Testis (tissue), 2 donors: ENCODE measurements at regions not wholly inside any gene's neighbourhood (a gene's known extent, or its start where the extent isn't known, plus 50 kb on each side); places are given as distances from the start of the nearest gene placed in this dataset.
A peak's percentile ranks its signal among the peaks of the same experiment; 100 is the strongest.

Source experiments
- DNase-seq: peaks from one replicate; pipeline ENCODE4 v3.0.0-alpha.2; 2019
- H3K27ac ChIP-seq, 2 donors: fragments of 200-600 bp; sonication (generic); one replicate each; pipeline ENCODE4 v1.5.1; 2019
- H3K27me3 ChIP-seq: fragments of 200-600 bp; sonication (generic); one replicate; pipeline ENCODE4 v1.5.1; 2019
- H3K36me3 ChIP-seq: fragments of 200-600 bp; sonication (generic); one replicate; pipeline ENCODE4 v1.5.1; 2017; ENCODE audit warnings: low read depth; ENCODE audit errors: missing control alignments
- H3K4me1 ChIP-seq: fragments of 200-600 bp; sonication (generic); one replicate; pipeline ENCODE4 v1.5.1; 2019
- H3K4me3 ChIP-seq, 2 donors: fragments of 200-600 bp; sonication (generic); one replicate each; pipeline ENCODE4 v1.5.1; 2017 to 2019
- H3K9me3 ChIP-seq: fragments of 200-600 bp; sonication (generic); one replicate; pipeline ENCODE4 v1.5.1; 2017
- CTCF ChIP-seq, 3 experiments: fragments of 450-650 bp in 2 of 3; fragments of 200-600 bp in 1 of 3; sonication (generic) in 1 of 3; IDR thresholded peaks; one replicate each; pipeline ENCODE4 v1.5.1; 2016 to 2019; ENCODE audit warnings: antibody characterized with exemption in 3 of 3, mild to moderate bottlenecking in 2 of 3, moderate library complexity in 1 of 3
- POLR2A ChIP-seq: fragments of 450-650 bp; IDR thresholded peaks from one replicate; pipeline ENCODE4 v1.6.1; 2017; ENCODE audit warnings: antibody characterized with exemption, mild to moderate bottlenecking, moderate library complexity
- WGBS, 2 donors: methylation state at CpG; one replicate each; pipeline ENCODE4 v1.1.5; 2018; 5-methylcytosine and 5-hydroxymethylcytosine counted together
- intact Hi-C: fragments of 100-400 bp; cut with DNase I; formaldehyde crosslinking; loops from one replicate; pipeline ENCODE4 v1.15.1; 2023; ENCODE audit warnings: low total_unique reads

GRCh38 chrX:10078266-10078665 is 78.5 kb upstream of the CLCN4 start:
- Histone ChIP-seq H3K27ac (no peak overlapping the region), H3K9me3 (no peaks in the 10 kb centered on the region), H3K36me3 (no peaks in the 10 kb centered on the region), H3K4me1 (no peaks in the 10 kb centered on the region), H3K4me3 (no peak overlapping the region), H3K27me3 (no peaks in the 10 kb centered on the region)
- TF ChIP-seq POLR2A (no peak), CTCF (IDR thresholded peaks at IDR 0.05) (no peak)
- intact Hi-C loops, result no loop called here
- WGBS, 2 donors, result 84 to 94% methylated on average over 5 of the region's 5 CpGs
- no peak for DNase-seq

GRCh38 chrX:10079231-10079630 is 77.5 kb upstream of the CLCN4 start:
- no peaks in the 10 kb centered on the region for H3K36me3 ChIP-seq
- peaks cover 2% of the 10 kb centered on the region for H3K4me1 ChIP-seq
- TF ChIP-seq CTCF (IDR thresholded peaks at IDR 0.05) (no peak), POLR2A (no peak)
- no peak overlapping the region for H3K27ac ChIP-seq
- intact Hi-C loops, result no loop called here
- WGBS, 2 donors, result 69 to 83% methylated on average over 7 of the region's 7 CpGs
- no peaks in the 10 kb centered on the region for H3K27me3 ChIP-seq
- no peak overlapping the region for H3K4me3 ChIP-seq
- DNase-seq, result no peak
- H3K9me3 ChIP-seq, result no peaks in the 10 kb centered on the region

GRCh38 chrX:10083809-10084208 is 73.0 kb upstream of the CLCN4 start:
- no peaks in the 10 kb centered on the region for H3K27me3 ChIP-seq
- H3K27ac ChIP-seq, result peak overlapping the region in 1 of 2 donors; percentile 72
- no peak for DNase-seq
- no peaks in the 10 kb centered on the region for H3K9me3 ChIP-seq
- H3K36me3 ChIP-seq, result no peaks in the 10 kb centered on the region
- TF ChIP-seq CTCF (IDR thresholded peaks at IDR 0.05) (no peak), POLR2A (no peak)
- WGBS, 2 donors, result 49 to 60% methylated on average over 2 of the region's 2 CpGs
- intact Hi-C loops, result no loop called here
- peaks cover 8% of the 10 kb centered on the region for H3K4me1 ChIP-seq
- H3K4me3 ChIP-seq, result no peak overlapping the region

GRCh38 chrX:10085223-10085622 is 71.6 kb upstream of the CLCN4 start:
- no peak for TF ChIP-seq CTCF (IDR thresholded peaks at IDR 0.05)
- TF ChIP-seq POLR2A, result no peak
- no peaks in the 10 kb centered on the region for H3K9me3 ChIP-seq
- intact Hi-C loops, result no loop called here
- H3K27me3 ChIP-seq, result no peaks in the 10 kb centered on the region
- peaks cover 8% of the 10 kb centered on the region for H3K4me1 ChIP-seq
- DNase-seq, result no peak
- no peaks in the 10 kb centered on the region for H3K36me3 ChIP-seq
- no peak overlapping the region for H3K4me3 ChIP-seq
- H3K27ac ChIP-seq, result no peak overlapping the region
- WGBS, 2 donors, result 60 to 67% methylated on average over 1 of the region's 1 CpG

GRCh38 chrX:10086676-10087075 is 70.1 kb upstream of the CLCN4 start:
- no peaks in the 10 kb centered on the region for H3K36me3 ChIP-seq
- H3K27me3 ChIP-seq, result no peaks in the 10 kb centered on the region
- H3K27ac ChIP-seq, result peak overlapping the region; percentile 31 to 59
- no peak overlapping the region for H3K4me3 ChIP-seq
- DNase-seq, result peak; percentile 77
- TF ChIP-seq POLR2A (no peak), CTCF (IDR thresholded peaks at IDR 0.05) (no peak)
- 0% methylated on average over 1 to 8 of the region's 8 CpGs for WGBS, 2 donors
- no peaks in the 10 kb centered on the region for H3K9me3 ChIP-seq
- intact Hi-C loops, result no loop called here
- H3K4me1 ChIP-seq, result peaks cover 8% of the 10 kb centered on the region
